ENCODE measurements at regions not wholly inside any gene's neighbourhood (a gene's known extent, or its start where the extent isn't known, plus 50 kb on each side); places are given as distances from the start of the nearest gene placed in this dataset.
"Not testable (repeated sequence)": the region's sequence is repeated elsewhere in the genome, so short reads cannot be mapped to it uniquely, and the experiment has no call there.

DNA sequence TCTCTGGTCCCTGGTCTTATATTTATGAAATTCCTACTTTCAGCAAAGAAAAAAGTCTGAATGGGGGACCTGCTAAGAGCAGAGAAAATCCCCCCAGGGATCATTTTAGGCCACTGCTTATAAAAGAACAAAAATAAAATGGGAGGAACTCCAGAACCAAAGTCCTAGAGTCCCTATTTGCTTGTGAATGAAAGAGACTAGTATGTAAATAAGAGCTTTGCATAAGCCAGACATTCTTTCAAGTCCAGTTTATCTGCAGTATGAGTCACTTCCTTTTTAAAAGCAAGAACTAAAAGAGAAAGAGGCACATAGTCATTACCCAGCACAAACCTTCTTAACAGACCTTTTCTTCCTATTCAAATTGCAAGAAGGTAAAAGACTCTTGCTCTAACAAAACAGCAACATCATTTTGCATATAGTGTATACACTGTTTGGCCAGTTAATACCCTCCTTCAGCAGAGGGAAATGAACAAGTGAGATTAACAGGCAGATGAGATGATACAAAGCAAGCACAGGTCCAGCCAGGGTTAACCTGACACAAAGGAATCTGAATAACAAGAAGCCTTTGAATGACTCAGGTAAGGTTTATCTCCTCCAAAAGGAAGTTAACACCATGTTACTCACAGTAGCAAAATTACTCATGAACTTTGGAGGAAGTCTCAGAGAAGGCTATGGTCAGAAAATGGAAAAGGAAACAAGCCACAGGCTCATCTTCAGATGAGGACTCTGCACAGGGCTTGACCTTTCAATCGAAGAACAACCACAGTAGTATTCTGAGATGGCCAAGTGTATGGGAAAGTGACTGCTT is 87.3 kb downstream of the PHLDA1 start:
- DNase-seq (ENCODE audit: low read depth) = peak; percentile 89
- no peak overlapping the region for H3K4me3 ChIP-seq (ENCODE audit: low read depth, low read length)

DNA sequence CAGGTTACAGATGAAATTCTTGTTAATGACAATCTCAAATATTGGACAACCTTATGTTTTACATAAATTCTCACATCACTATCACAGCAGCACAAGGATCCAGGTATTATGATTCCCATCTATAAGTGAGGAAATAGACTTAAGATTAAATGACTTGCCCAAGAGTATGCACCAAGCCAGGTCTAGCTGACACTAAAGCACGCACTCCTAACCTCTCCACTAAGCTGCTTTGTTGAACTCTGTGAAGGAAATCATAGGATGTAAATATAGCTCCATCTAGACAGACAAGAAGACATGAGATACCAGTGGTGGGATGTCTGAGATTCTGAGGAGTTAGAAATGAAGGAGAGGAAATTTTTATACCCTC is 87.9 kb downstream of the PHLDA1 start:
- TF ChIP-seq, protein P1, sequence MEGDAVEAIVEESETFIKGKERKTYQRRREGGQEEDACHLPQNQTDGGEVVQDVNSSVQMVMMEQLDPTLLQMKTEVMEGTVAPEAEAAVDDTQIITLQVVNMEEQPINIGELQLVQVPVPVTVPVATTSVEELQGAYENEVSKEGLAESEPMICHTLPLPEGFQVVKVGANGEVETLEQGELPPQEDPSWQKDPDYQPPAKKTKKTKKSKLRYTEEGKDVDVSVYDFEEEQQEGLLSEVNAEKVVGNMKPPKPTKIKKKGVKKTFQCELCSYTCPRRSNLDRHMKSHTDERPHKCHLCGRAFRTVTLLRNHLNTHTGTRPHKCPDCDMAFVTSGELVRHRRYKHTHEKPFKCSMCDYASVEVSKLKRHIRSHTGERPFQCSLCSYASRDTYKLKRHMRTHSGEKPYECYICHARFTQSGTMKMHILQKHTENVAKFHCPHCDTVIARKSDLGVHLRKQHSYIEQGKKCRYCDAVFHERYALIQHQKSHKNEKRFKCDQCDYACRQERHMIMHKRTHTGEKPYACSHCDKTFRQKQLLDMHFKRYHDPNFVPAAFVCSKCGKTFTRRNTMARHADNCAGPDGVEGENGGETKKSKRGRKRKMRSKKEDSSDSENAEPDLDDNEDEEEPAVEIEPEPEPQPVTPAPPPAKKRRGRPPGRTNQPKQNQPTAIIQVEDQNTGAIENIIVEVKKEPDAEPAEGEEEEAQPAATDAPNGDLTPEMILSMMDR (conservative IDR thresholded peaks at IDR 0.05; ENCODE audit: low read depth, low read length) = no peak
- no peak overlapping the region for H3K4me3 ChIP-seq (ENCODE audit: low read depth, low read length)
- DNase-seq (ENCODE audit: low read depth) = no peak

More for the DNA sequence above, 87.3 kb downstream of the PHLDA1 start:
- TF ChIP-seq, protein P1 (conservative IDR thresholded peaks at IDR 0.05; ENCODE audit: low read depth, low read length) = no peak

DNA sequence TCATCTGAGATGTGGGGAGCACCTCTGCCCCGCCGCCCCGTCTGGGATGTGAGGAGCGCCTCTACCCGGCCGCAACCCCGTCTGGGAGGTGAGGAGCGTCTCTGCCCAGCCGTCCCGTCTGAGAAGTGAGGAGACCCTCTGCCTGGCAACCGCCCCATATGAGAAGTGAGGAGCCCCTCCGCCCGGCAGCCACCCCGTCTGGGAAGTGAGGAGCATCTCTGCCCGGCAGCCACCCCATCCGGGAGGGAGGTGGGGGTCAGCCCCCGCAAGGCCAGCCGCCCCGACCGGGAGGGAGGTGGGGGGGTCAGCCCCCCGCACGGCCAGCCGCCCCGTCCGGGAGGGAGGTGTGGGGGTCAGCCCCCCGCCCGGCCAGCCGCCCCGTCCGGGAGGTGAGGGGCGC is 89.9 kb downstream of the PHLDA1 start:
- not testable (repeated sequence) for H3K4me3 ChIP-seq (ENCODE audit: low read depth, low read length); DNase-seq (ENCODE audit: low read depth)

DNA sequence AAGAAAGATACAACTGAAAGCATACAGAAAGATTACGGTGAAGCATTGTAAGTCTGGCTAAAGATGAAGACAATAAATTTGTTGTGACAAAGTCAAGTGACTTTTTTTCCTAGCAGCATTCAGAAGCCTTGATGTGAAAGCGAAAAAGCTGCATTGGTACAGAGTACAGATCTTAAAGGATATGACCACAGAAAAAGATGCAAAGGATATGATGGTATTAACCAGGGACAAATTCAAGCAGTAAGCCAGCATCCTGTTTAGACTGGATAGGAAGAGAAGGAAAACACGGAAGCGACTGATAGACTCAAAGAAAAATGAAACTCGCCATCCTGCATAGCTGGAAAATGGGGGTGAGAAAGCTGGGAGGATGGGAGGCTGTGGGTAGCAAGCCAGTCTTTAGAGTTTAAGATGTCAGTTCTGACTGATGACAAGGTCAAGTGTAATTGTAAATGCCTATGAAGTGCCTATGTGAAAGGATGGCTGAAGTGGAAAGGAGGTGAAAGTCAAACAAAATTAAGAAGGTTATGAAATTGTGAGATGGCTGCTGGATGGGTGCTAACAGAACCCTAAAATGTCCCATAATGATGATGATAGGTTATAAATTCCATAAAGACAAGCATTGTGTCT is 92.4 kb downstream of the PHLDA1 start:
- TF ChIP-seq, protein P1 (conservative IDR thresholded peaks at IDR 0.05; ENCODE audit: low read depth, low read length) = no peak
- no peak for DNase-seq (ENCODE audit: low read depth)
- H3K4me3 ChIP-seq (ENCODE audit: low read depth, low read length) = no peak overlapping the region

DNA sequence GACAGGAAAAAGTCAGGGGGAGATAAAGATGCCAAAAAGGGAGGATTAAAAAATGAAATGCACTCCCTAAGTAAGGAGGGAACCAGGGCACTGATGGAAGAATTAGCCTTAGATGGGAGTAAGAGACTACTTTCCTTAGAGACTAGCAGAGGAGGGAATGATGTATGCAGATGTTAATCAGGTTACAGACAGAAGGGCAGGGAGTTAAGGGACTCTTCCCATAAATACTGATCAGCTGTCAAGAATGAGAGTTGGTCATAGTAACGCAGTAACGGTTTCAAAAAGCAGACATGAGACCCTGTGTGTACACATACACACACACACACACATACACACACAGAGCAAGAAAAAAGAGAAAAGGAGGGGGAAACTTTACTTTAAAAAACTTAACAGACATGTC is 93.4 kb downstream of the PHLDA1 start:
- H3K4me3 ChIP-seq (ENCODE audit: low read depth, low read length) = no peak overlapping the region
- DNase-seq (ENCODE audit: low read depth) = no peak
- TF ChIP-seq, protein P1 (conservative IDR thresholded peaks at IDR 0.05; ENCODE audit: low read depth, low read length) = no peak

DNA sequence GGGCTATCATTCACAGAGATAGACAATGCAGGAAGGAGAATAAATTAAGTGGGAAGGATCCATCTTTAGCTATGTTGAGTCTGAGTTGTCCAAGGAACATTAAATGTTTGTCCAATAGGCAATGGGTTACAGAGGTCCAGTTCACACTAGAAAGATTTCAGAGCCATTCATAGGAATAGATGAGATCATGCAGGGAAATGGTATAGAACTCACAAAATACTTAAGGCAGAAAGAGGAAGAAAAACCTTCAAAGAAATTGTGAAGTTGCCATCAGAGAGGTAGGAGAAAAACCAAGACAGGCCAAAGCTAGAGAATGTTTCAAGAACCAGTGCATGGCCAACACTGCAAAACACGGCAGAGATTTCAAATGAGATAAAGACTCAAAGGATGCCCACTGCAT is 94.1 kb downstream of the PHLDA1 start:
- DNase-seq (ENCODE audit: low read depth) = no peak
- H3K4me3 ChIP-seq (ENCODE audit: low read depth, low read length) = no peak overlapping the region
- TF ChIP-seq, protein P1 (conservative IDR thresholded peaks at IDR 0.05; ENCODE audit: low read depth, low read length) = no peak

DNA sequence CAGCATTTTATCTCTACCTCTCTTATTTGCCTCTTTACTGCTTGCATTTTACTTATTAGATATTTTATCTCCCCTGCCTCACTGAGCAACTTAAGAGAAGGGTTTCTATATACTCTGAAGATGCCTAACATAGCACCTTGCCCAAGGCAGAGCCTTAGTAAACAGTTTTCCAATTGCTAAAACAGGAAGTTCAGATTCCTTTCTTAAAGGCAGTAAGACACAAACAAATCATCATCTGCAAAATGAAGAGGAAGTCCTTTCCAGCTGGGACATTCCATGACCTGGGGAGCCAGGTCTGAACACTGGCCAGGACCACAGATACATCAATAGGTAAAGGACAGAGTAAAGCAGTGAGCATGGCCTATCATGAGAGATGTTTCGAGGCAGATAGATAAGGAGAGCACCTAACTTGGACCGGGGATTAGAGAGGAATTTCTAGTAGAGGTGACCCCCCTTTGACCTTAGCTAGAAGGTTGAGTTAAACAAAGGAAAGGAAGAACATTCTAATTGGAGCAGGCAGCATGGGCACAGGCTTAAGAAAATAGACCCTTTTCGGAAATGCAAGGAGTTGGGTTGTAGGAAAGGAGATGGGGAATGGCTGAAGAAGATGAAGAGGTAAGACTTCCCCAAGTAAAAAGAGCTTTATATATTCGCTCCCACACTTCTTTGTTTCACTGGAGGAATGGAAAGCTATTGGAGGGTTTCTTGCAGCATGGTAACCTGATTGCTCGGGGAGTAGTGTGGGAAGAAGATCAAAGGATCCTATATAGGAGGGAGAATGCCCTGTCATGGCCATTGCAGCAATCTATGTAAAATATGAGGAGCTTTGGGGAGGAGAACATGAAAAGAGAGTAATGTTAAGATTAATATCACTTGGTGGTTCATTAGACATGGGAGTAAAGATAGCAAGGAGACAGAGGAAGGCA is 94.8 kb downstream of the PHLDA1 start:
- TF ChIP-seq, protein P1 (conservative IDR thresholded peaks at IDR 0.05; ENCODE audit: low read depth, low read length) = no peak
- H3K4me3 ChIP-seq (ENCODE audit: low read depth, low read length) = no peak overlapping the region
- no peak for DNase-seq (ENCODE audit: low read depth)
